ENCODE measurements at regions not wholly inside any gene's neighbourhood (a gene's known extent, or its start where the extent isn't known, plus 50 kb on each side); places are given as distances from the start of the nearest gene placed in this dataset.
"Not testable (repeated sequence)": the region's sequence is repeated elsewhere in the genome, so short reads cannot be mapped to it uniquely, and the experiment has no call there.

GRCh38 chr9:28487561-28487960, 914.3 kb upstream of the C9orf72 start:
- no peaks in the 10 kb centered on the region for H3K4me1 ChIP-seq (ENCODE audit: insufficient read depth, low read length)
- no peaks in the 10 kb centered on the region for H3K27me3 Mint-ChIP-seq
- no peaks in the 10 kb centered on the region for H3K4me1 Mint-ChIP-seq
- intact Hi-C loops (cut with micrococcal nuclease), result no loop called here
- no peak for DNase-seq
- CTCF ChIA-PET (ENCODE audit: partially characterized antibody), result no interaction called here
- H3K9me3 ChIP-seq (ENCODE audit: control insufficient read depth in 1 of 2, low read length in 2 of 2), result peaks cover 0 to 3% of the 10 kb centered on the region in 2 donors
- peaks cover 0 to 10% (median 4%) of the 10 kb centered on the region in 8 donors for H3K9me3 Mint-ChIP-seq
- H3K27ac Mint-ChIP-seq, result no peak overlapping the region
- H3K36me3 Mint-ChIP-seq, result no peaks in the 10 kb centered on the region
- H3K4me3 Mint-ChIP-seq, result no peak overlapping the region
- H3K27ac ChIP-seq (ENCODE audit: low read depth, low read length), result no peak overlapping the region
- H3K36me3 ChIP-seq (ENCODE audit: insufficient read depth, low read length), result no peaks in the 10 kb centered on the region
- POLR2A ChIA-PET (ENCODE audit: partially characterized antibody), result no interaction called here
- H3K27me3 ChIP-seq (ENCODE audit: insufficient read depth, low read length), result no peaks in the 10 kb centered on the region
- no peak overlapping the region for H3K4me3 ChIP-seq (ENCODE audit: low read length in 2 of 2)

DNA sequence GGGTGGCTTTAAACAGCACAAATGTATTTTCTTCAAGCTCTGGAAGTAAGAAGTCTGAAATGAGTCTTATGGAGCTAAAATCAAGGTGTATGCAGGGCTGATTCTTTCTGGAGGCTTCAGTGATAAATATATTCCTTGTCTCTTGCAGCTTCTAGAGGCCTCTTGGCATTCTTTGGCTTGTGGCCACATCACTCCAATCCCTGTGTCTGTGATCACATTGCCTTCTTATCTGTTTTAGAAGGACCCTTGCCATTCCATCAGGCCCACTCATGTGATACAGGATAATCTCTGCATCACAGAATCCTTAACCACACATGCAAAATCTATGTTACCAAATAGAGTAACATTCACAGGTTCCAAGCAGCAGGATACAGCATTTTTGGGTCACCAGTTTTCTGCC, 917.8 kb upstream of the C9orf72 start:
- Histone ChIP-seq H3K4me3 (ENCODE audit: low read length in 2 of 2) (no peak overlapping the region), H3K27me3 (ENCODE audit: insufficient read depth, low read length) (no peaks in the 10 kb centered on the region), H3K4me1 (ENCODE audit: insufficient read depth, low read length) (no peaks in the 10 kb centered on the region), H3K36me3 (ENCODE audit: insufficient read depth, low read length) (no peaks in the 10 kb centered on the region), H3K9me3 (ENCODE audit: control insufficient read depth in 1 of 2, low read length in 2 of 2) (no peaks in the 10 kb centered on the region), H3K27ac (ENCODE audit: low read depth, low read length) (no peak overlapping the region)
- H3K27ac Mint-ChIP-seq, result no peak overlapping the region
- H3K4me1 Mint-ChIP-seq, result no peaks in the 10 kb centered on the region
- H3K4me3 Mint-ChIP-seq, result no peak overlapping the region
- H3K9me3 Mint-ChIP-seq, result peaks cover 0 to 13% (median 4%) of the 10 kb centered on the region in 8 donors
- H3K36me3 Mint-ChIP-seq, result no peaks in the 10 kb centered on the region
- CTCF ChIA-PET (ENCODE audit: partially characterized antibody), result no interaction called here
- intact Hi-C loops (cut with micrococcal nuclease), result no loop called here
- H3K27me3 Mint-ChIP-seq, result no peaks in the 10 kb centered on the region
- POLR2A ChIA-PET (ENCODE audit: partially characterized antibody), result no interaction called here
- DNase-seq, result no peak

- H3K36me3 ChIP-seq (ENCODE audit: insufficient read depth, low read length); H3K4me3 ChIP-seq (ENCODE audit: low read length in 2 of 2); H3K4me1 ChIP-seq (ENCODE audit: insufficient read depth, low read length); H3K27ac Mint-ChIP-seq; intact Hi-C loops (cut with micrococcal nuclease); H3K27me3 Mint-ChIP-seq; H3K27me3 ChIP-seq (ENCODE audit: insufficient read depth, low read length); H3K4me1 Mint-ChIP-seq; H3K4me3 Mint-ChIP-seq; H3K27ac ChIP-seq (ENCODE audit: low read depth, low read length); POLR2A ChIA-PET (ENCODE audit: partially characterized antibody); CTCF ChIA-PET (ENCODE audit: partially characterized antibody); H3K9me3 ChIP-seq (ENCODE audit: control insufficient read depth in 1 of 2, low read length in 2 of 2); H3K36me3 Mint-ChIP-seq; DNase-seq: not testable (repeated sequence)
- H3K9me3 Mint-ChIP-seq, result peaks cover 2 to 16% (median 5%) of the 10 kb centered on the region in 8 donors
These were observed 924.9 kb upstream of the C9orf72 start for GRCh38 chr9:28498168-28498567.

- H3K4me3 ChIP-seq (ENCODE audit: low read length in 2 of 2), result no peak overlapping the region
- Mint-ChIP-seq H3K4me3 (no peak overlapping the region), H3K9me3 (peaks cover 0 to 10% (median 4%) of the 10 kb centered on the region in 8 donors), H3K27me3 (no peaks in the 10 kb centered on the region), H3K36me3 (no peaks in the 10 kb centered on the region), H3K4me1 (no peaks in the 10 kb centered on the region), H3K27ac (no peak overlapping the region)
- no peaks in the 10 kb centered on the region for H3K36me3 ChIP-seq (ENCODE audit: insufficient read depth, low read length)
- no peaks in the 10 kb centered on the region for H3K4me1 ChIP-seq (ENCODE audit: insufficient read depth, low read length)
- CTCF ChIA-PET (ENCODE audit: partially characterized antibody), result no interaction called here
- POLR2A ChIA-PET (ENCODE audit: partially characterized antibody), result no interaction called here
- H3K27ac ChIP-seq (ENCODE audit: low read depth, low read length), result no peak overlapping the region
- no peak for DNase-seq
- no peaks in the 10 kb centered on the region for H3K27me3 ChIP-seq (ENCODE audit: insufficient read depth, low read length)
- intact Hi-C loops (cut with micrococcal nuclease), result no loop called here
- no peaks in the 10 kb centered on the region for H3K9me3 ChIP-seq (ENCODE audit: control insufficient read depth in 1 of 2, low read length in 2 of 2)
These were observed 928.9 kb upstream of the C9orf72 start for GRCh38 chr9:28502189-28502588.

GRCh38 chr9:28502741-28503140, 929.5 kb upstream of the C9orf72 start:
- intact Hi-C loops (cut with micrococcal nuclease), result no loop called here
- Mint-ChIP-seq H3K27me3 (no peaks in the 10 kb centered on the region), H3K4me3 (no peak overlapping the region), H3K36me3 (no peaks in the 10 kb centered on the region), H3K9me3 (peaks cover 0 to 10% (median 3%) of the 10 kb centered on the region in 8 donors), H3K27ac (no peak overlapping the region), H3K4me1 (no peaks in the 10 kb centered on the region)
- DNase-seq, result no peak
- H3K9me3 ChIP-seq (ENCODE audit: control insufficient read depth in 1 of 2, low read length in 2 of 2), result no peaks in the 10 kb centered on the region
- POLR2A ChIA-PET (ENCODE audit: partially characterized antibody), result no interaction called here
- H3K4me1 ChIP-seq (ENCODE audit: insufficient read depth, low read length), result no peaks in the 10 kb centered on the region
- no peak overlapping the region for H3K4me3 ChIP-seq (ENCODE audit: low read length in 2 of 2)
- CTCF ChIA-PET (ENCODE audit: partially characterized antibody), result no interaction called here
- no peaks in the 10 kb centered on the region for H3K27me3 ChIP-seq (ENCODE audit: insufficient read depth, low read length)
- no peaks in the 10 kb centered on the region for H3K36me3 ChIP-seq (ENCODE audit: insufficient read depth, low read length)
- no peak overlapping the region for H3K27ac ChIP-seq (ENCODE audit: low read depth, low read length)

- no peak overlapping the region for H3K27ac Mint-ChIP-seq
- H3K27me3 Mint-ChIP-seq, result no peaks in the 10 kb centered on the region
- CTCF ChIA-PET (ENCODE audit: partially characterized antibody), result no interaction called here
- Histone ChIP-seq H3K4me3 (ENCODE audit: low read length in 2 of 2) (no peak overlapping the region), H3K27ac (ENCODE audit: low read depth, low read length) (no peak overlapping the region), H3K36me3 (ENCODE audit: insufficient read depth, low read length) (no peaks in the 10 kb centered on the region), H3K4me1 (ENCODE audit: insufficient read depth, low read length) (no peaks in the 10 kb centered on the region), H3K27me3 (ENCODE audit: insufficient read depth, low read length) (no peaks in the 10 kb centered on the region), H3K9me3 (ENCODE audit: control insufficient read depth in 1 of 2, low read length in 2 of 2) (no peaks in the 10 kb centered on the region)
- POLR2A ChIA-PET (ENCODE audit: partially characterized antibody), result no interaction called here
- H3K4me1 Mint-ChIP-seq, result no peaks in the 10 kb centered on the region
- no peak for DNase-seq
- H3K4me3 Mint-ChIP-seq, result no peak overlapping the region
- H3K36me3 Mint-ChIP-seq, result no peaks in the 10 kb centered on the region
- H3K9me3 Mint-ChIP-seq, result peaks cover 0 to 10% (median 3%) of the 10 kb centered on the region in 8 donors
- intact Hi-C loops (cut with micrococcal nuclease), result no loop called here
These were observed 930.3 kb upstream of the C9orf72 start for GRCh38 chr9:28503573-28503972.

DNA sequence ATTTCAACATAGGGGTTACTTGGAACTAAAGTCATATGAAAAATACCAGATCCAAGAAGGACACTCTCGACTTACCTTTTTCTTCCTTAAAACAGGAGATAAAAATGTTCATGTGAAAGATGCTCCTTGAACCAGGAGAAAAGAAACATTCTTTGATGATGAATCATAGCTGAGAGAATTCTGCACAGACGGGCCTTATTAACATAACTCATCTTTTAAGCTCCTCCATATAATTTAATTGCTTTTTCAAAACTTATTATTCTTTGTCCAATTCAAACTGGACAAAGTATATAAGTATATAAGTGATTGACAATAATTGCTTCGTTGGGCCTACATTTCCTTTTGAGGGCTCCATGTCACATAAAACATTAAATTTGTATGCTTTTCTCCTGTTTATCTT, 945.2 kb upstream of the C9orf72 start:
- no peak overlapping the region for H3K4me3 ChIP-seq (ENCODE audit: low read length in 2 of 2)
- no peaks in the 10 kb centered on the region for H3K36me3 Mint-ChIP-seq
- no peak overlapping the region for H3K27ac Mint-ChIP-seq
- H3K27me3 Mint-ChIP-seq, result no peaks in the 10 kb centered on the region
- POLR2A ChIA-PET (ENCODE audit: partially characterized antibody), result no interaction called here
- no peaks in the 10 kb centered on the region for H3K27me3 ChIP-seq (ENCODE audit: insufficient read depth, low read length)
- H3K4me1 Mint-ChIP-seq, result no peaks in the 10 kb centered on the region
- H3K4me1 ChIP-seq (ENCODE audit: insufficient read depth, low read length), result no peaks in the 10 kb centered on the region
- no peaks in the 10 kb centered on the region for H3K9me3 ChIP-seq (ENCODE audit: control insufficient read depth in 1 of 2, low read length in 2 of 2)
- CTCF ChIA-PET (ENCODE audit: partially characterized antibody), result interaction anchor here (1.4 kb wide), 1 partner anchor 16 kb away, joined by 4 read pairs; no protein-coding TSS in a partner anchor
- no peak overlapping the region for H3K27ac ChIP-seq (ENCODE audit: low read depth, low read length)
- no peak overlapping the region for H3K4me3 Mint-ChIP-seq
- DNase-seq, result no peak
- H3K9me3 Mint-ChIP-seq, result peaks cover 0 to 17% (median 7%) of the 10 kb centered on the region in 8 donors
- no peaks in the 10 kb centered on the region for H3K36me3 ChIP-seq (ENCODE audit: insufficient read depth, low read length)
- intact Hi-C loops (cut with micrococcal nuclease), result no loop called here

- DNase-seq, result peak in 1 of 5 donors; percentile 23
- peaks cover 0 to 21% (median 5%) of the 10 kb centered on the region in 8 donors for H3K9me3 Mint-ChIP-seq
- H3K27ac Mint-ChIP-seq; H3K36me3 Mint-ChIP-seq; H3K4me3 ChIP-seq (ENCODE audit: low read length in 2 of 2); H3K27me3 Mint-ChIP-seq; H3K4me1 ChIP-seq (ENCODE audit: insufficient read depth, low read length); H3K27ac ChIP-seq (ENCODE audit: low read depth, low read length); H3K9me3 ChIP-seq (ENCODE audit: control insufficient read depth in 1 of 2, low read length in 2 of 2); H3K4me1 Mint-ChIP-seq; POLR2A ChIA-PET (ENCODE audit: partially characterized antibody); H3K36me3 ChIP-seq (ENCODE audit: insufficient read depth, low read length); intact Hi-C loops (cut with micrococcal nuclease); H3K27me3 ChIP-seq (ENCODE audit: insufficient read depth, low read length); CTCF ChIA-PET (ENCODE audit: partially characterized antibody); H3K4me3 Mint-ChIP-seq: not testable (repeated sequence)
These were observed 951.0 kb upstream of the C9orf72 start for GRCh38 chr9:28524309-28524708.

Data from CD4-positive, alpha-beta memory T cell (primary cell).